SH-SY5Y (cell line): ENCODE measurements at regions not wholly inside any gene's neighbourhood (a gene's known extent, or its start where the extent isn't known, plus 50 kb on each side); places are given as distances from the start of the nearest gene placed in this dataset.

ENCODE experiments used
- GATA2 ChIP-seq: IDR thresholded peaks from 2 replicates; pipeline ENCODE4 v1.6.1; 2011; ENCODE audit warnings: mild to moderate bottlenecking, low read depth, low read length
- GATA3 ChIP-seq: IDR thresholded peaks from 2 replicates; pipeline ENCODE4 v1.6.1; 2011; ENCODE audit warnings: low read depth, mild to moderate bottlenecking, low read length, moderate library complexity

DNA sequence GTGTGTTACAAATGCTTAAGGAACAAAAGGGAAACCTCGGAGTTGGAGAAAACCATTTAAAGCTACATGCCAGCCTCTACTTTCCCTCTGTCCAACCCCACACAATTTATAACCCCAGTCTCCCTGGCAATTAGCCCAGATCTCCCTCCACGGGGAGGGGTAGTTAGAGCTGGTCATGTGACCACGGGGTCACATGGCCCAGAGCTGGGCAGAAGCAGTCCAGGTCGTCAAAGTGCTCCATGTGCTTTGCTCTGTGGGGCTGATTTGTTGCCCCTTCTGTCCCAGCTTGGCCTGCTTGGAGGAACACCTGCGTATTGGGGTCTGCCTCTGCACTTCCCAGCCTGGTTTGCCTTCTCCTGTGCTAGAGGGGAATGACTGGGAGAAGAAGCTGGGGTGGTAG lies 219.1 kb downstream of the RBM19 start:
- TF ChIP-seq GATA2 (no peak), GATA3 (no peak)

- TF ChIP-seq GATA3, result no peak
- no peak for TF ChIP-seq GATA2
These were observed 221.2 kb downstream of the RBM19 start for GRCh38 chr12:113744802-113745395.

GRCh38 chr12:113742801-113743200 lies 223.3 kb downstream of the RBM19 start:
- TF ChIP-seq GATA3, result no peak
- no peak for TF ChIP-seq GATA2

GRCh38 chr12:113740699-113741098 lies 225.4 kb downstream of the RBM19 start:
- TF ChIP-seq GATA2 (no peak), GATA3 (no peak)

- TF ChIP-seq GATA2, result no peak
- TF ChIP-seq GATA3, result no peak
These were observed 231.0 kb downstream of the RBM19 start for GRCh38 chr12:113735131-113735530.

GRCh38 chr12:113734503-113734902 lies 231.6 kb downstream of the RBM19 start:
- TF ChIP-seq GATA2 (no peak), GATA3 (no peak)

- no peak for TF ChIP-seq GATA2
- TF ChIP-seq GATA3, result no peak
These were observed 233.2 kb downstream of the RBM19 start for GRCh38 chr12:113732916-113733315.

DNA sequence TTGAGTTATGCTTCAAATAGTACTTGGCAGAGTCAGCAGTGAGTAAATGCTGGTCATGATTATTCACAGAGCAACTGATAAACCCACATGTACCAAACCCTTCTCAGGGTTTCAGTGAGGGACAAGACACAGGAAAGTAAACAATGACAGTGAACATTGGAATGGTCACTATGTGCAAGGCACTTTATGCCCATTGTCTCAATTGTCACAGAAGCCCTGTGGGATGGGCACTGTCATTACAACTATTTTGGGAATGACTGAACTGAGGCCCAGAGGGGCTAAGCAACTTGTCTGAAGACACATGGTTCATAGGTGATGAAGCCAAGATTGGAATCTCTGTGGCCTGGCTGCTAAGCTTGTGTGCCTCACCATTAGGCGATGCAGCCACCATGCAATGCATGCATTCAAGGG lies 238.5 kb downstream of the RBM19 start:
- no peak for TF ChIP-seq GATA3
- no peak for TF ChIP-seq GATA2

DNA sequence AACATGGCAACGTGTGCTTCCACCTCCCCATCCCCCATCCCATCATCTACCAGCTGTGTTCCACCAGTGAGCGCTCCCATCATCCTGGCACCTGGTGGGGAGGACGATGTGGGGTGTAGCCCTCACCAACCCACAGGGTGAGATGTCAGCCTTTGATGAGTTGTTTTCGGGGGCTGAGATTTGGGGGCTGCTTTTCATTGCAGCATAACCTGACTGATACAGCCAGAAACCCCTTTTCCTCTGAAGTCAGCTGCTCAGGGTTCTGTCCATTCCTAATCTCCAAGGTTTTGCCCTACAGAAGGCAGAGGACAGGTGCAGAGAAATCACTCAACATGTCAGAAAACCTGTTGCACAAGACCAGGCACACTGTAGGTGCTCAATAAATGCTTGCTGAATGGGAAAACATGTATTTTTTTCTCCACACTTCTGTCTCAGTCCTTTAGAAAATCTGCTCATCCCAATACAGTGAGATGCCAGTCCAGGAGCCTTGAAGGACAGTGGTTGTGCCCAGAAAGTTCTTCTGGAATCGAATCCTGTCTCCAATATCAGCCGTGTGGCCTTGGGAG lies 239.8 kb downstream of the RBM19 start:
- no peak for TF ChIP-seq GATA2
- TF ChIP-seq GATA3, result no peak

- no peak for TF ChIP-seq GATA2
- TF ChIP-seq GATA3, result no peak
These were observed 240.6 kb downstream of the RBM19 start for GRCh38 chr12:113725557-113725876.

DNA sequence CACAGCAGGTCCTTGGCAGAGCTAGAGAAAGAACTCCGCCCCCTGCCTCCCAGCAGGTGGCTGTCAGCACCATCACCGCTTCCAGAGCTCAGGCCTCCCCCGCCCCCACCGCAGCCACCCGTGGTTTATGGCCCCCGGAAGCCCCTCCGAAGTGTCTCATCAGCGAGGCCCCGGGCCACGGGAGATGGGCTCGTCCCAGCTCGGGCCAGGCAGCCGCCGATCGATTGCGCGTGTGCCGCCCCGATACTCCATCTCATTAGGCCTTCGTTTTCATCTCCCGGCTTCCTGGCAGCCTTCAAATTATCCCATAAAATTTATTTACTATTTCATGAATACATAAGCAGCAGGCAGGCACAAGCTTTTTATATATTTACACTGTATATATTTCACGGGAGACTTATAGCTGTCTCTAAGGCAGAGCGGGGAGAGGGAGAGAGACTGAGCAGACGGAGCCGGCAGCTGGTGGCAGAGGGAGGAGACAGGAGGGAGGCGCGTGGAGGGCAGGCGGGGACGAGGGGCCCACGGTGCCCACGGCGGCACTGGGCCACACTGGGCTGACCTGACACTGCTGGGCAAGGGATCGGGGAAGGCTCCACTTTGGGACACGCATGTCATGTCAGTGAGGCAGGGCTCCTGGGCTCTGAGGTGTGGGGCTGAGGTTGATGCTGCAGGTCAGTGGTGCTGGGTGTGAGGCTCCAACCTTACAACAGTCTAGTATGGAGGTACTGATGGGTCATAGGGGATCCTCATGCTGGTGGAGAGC lies 241.2 kb downstream of the RBM19 start:
- TF ChIP-seq GATA2, result no peak
- TF ChIP-seq GATA3, result no peak

GRCh38 chr12:113723631-113724030 lies 242.5 kb downstream of the RBM19 start:
- TF ChIP-seq GATA3 (no peak), GATA2 (no peak)

DNA sequence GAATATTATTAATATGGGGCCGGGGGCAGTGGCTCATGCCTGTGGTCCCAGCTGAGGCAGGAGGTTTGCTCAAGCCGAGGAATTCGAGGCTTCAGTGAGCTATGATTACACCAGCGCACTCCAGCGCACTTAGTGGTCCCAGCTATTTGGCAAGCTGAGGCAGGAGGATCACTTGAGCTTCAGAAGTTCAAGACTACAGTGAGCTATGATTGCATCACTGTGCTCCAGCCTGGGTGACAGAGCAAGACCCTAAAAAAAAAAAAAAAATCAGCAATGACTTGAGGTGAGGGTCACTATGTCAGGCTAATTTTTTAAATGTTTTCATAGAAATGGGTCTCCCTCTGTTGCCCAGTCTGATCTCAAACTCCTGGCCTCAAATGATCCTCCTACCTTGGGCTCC lies 243.4 kb downstream of the RBM19 start:
- TF ChIP-seq GATA3, result no peak
- no peak for TF ChIP-seq GATA2

DNA sequence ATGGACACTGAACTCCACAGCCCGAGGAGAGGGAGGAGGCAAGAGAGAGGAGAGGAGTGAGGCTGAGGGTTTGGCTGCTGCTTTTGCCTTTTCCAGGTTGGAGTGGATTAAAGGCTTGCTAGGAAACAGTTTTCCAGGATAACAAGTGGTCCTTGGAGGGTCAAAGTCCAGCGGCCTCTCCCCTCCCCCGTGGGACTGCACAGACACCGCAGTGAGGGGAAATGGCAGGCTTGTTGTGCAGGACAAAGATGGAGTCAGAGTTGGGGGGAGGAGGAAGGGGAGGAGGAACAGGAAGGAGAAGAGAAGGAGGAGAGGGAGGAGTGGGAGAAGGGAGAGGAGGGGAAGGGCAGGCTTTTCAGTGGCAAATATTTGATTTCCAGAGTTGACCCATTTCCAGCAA lies 245.5 kb downstream of the RBM19 start:
- TF ChIP-seq GATA2 (no peak), GATA3 (no peak)
